ENCODE measurements at regions not wholly inside any gene's neighbourhood (a gene's known extent, or its start where the extent isn't known, plus 50 kb on each side); places are given as distances from the start of the nearest gene placed in this dataset.

GRCh38 chrX:144297221-144297620 is 413.4 kb downstream of the UBE2NL start:
- no peaks in the 10 kb centered on the region for H3K9me3 ChIP-seq (ENCODE audit: control insufficient read depth, insufficient read depth, low read depth, low read length)
- intact Hi-C loops (cut with micrococcal nuclease; ENCODE audit: unreplicated experiment) (no loop called here), in situ Hi-C loops (cut with HindIII; ENCODE audit: low pct_unique_long_range_greater_than_20kb, low sequenced_read_pairs) (no loop called here)
- DNase-seq (ENCODE audit: low read depth, low spot score) (no peak), ATAC-seq (no peak)
- no peak for TF ChIP-seq SIN3A (IDR thresholded peaks at IDR 0.05; ENCODE audit: borderline replicate concordance, insufficient read depth, low read depth, low read length)
- no peak for TF ChIP-seq REST (IDR thresholded peaks at IDR 0.05; ENCODE audit: insufficient read depth in 1 of 2, low read depth in 2 of 2, low read length in 1 of 2)
- no peaks in the 10 kb centered on the region for H3K27me3 ChIP-seq (ENCODE audit: control insufficient read depth, insufficient read depth, low read length)
- no peak overlapping the region for H3K4me3 ChIP-seq (ENCODE audit: low read depth in 2 of 2, low read length in 2 of 2)
- H3K27ac ChIP-seq (ENCODE audit: low read length) = no peak overlapping the region
- H3K4me1 ChIP-seq (ENCODE audit: control insufficient read depth, insufficient read depth, low read length) = no peaks in the 10 kb centered on the region
- ChIA-PET POLR2A (no interaction called here), CTCF (no interaction called here)
- no TSS peak for BruUV-seq (replicated peaks)
- no peaks in the 10 kb centered on the region for H3K36me3 ChIP-seq (ENCODE audit: control insufficient read depth, insufficient read depth, low read length)

GRCh38 chrX:144327495-144327894 is 443.6 kb downstream of the UBE2NL start:
- no peaks in the 10 kb centered on the region for H3K27me3 ChIP-seq (ENCODE audit: control insufficient read depth, insufficient read depth, low read length)
- no peak overlapping the region for H3K27ac ChIP-seq (ENCODE audit: low read length)
- intact Hi-C loops (cut with micrococcal nuclease; ENCODE audit: unreplicated experiment) = no loop called here
- ChIA-PET POLR2A (no interaction called here), CTCF (no interaction called here)
- no TSS peak for BruUV-seq (replicated peaks)
- DNase-seq (ENCODE audit: low read depth, low spot score) = no peak
- no peaks in the 10 kb centered on the region for H3K9me3 ChIP-seq (ENCODE audit: control insufficient read depth, insufficient read depth, low read depth, low read length)
- H3K4me1 ChIP-seq (ENCODE audit: control insufficient read depth, insufficient read depth, low read length) = no peaks in the 10 kb centered on the region
- in situ Hi-C loops (cut with HindIII; ENCODE audit: low pct_unique_long_range_greater_than_20kb, low sequenced_read_pairs) = no loop called here
- ATAC-seq = no peak
- no peak overlapping the region for H3K4me3 ChIP-seq (ENCODE audit: low read depth in 2 of 2, low read length in 2 of 2)
- TF ChIP-seq CTCF (IDR thresholded peaks at IDR 0.05) (no peak), POLR2AphosphoS5 (IDR thresholded peaks at IDR 0.05; ENCODE audit: low read depth, low read length) (no peak), TCF7L2 (IDR thresholded peaks at IDR 0.05; ENCODE audit: low read depth, low read length) (no peak), REST (IDR thresholded peaks at IDR 0.05; ENCODE audit: insufficient read depth in 1 of 2, low read depth in 2 of 2, low read length in 1 of 2) (no peak), SIN3A (IDR thresholded peaks at IDR 0.05; ENCODE audit: borderline replicate concordance, insufficient read depth, low read depth, low read length) (no peak)
- no peaks in the 10 kb centered on the region for H3K36me3 ChIP-seq (ENCODE audit: control insufficient read depth, insufficient read depth, low read length)

All from Panc1 (cell line).